Sigmoid colon (tissue), 3 donors: ENCODE measurements at regions not wholly inside any gene's neighbourhood (a gene's known extent, or its start where the extent isn't known, plus 50 kb on each side); places are given as distances from the start of the nearest gene placed in this dataset.

ENCODE experiments used
- CTCF ChIP-seq, 4 experiments: fragments of 450-650 bp in 3 of 4; fragments of 200-600 bp in 1 of 4; IDR thresholded peaks; one replicate each; pipeline ENCODE4 v1.5.1; 2016 to 2019; ENCODE audit warnings: antibody characterized with exemption in 4 of 4, mild to moderate bottlenecking in 3 of 4, moderate library complexity in 2 of 4
- POLR2A ChIP-seq, 2 donors: fragments of 450-650 bp; IDR thresholded peaks; one replicate each; pipeline ENCODE4 v1.6.1; 2016; ENCODE audit warnings: antibody characterized with exemption in 2 of 2, mild to moderate bottlenecking in 2 of 2, moderate library complexity in 2 of 2

DNA sequence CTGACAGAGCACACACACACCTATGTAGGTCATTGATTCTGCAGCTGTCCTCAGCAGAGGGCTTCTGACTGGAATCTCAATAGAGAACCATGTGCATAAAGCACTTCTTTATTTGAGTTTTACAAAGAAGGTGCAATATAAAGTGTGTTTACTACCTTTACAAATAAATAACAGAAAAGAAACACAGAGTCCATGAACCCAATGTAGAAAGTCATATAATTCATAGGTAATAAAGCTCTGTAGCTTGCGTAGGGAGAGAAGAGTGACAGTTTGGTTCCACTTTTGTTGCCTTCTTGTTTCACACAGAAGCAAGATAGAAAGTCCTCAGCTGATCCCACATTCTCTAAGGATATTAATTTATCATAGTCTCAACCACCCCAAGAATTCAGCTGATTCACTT is 149.5 kb downstream of the GABRG2 start:
- no peak for TF ChIP-seq POLR2A (IDR thresholded peaks at IDR 0.05)
- no peak for TF ChIP-seq CTCF (IDR thresholded peaks at IDR 0.05)
